SK-N-SH (cell line): ENCODE measurements at regions not wholly inside any gene's neighbourhood (a gene's known extent, or its start where the extent isn't known, plus 50 kb on each side); places are given as distances from the start of the nearest gene placed in this dataset.

Source experiments
- CHD2 ChIP-seq: fragments of 150-350 bp; IDR thresholded peaks from 2 replicates; pipeline ENCODE4 v1.6.1; 2018; ENCODE audit warnings: low read length; ENCODE audit not compliant: partially characterized antibody
- CTCF ChIP-seq: fragments of 200-600 bp; sonication (generic); IDR thresholded peaks from 2 replicates; pipeline ENCODE4 v1.6.1; 2017; ENCODE audit warnings: antibody characterized with exemption, mild to moderate bottlenecking, moderate library complexity
- JUND ChIP-seq: IDR thresholded peaks from 2 replicates; pipeline ENCODE4 v1.4.0; 2012
- MAX ChIP-seq: IDR thresholded peaks from 2 replicates; pipeline ENCODE4 v1.4.0; 2012; ENCODE audit warnings: low read depth
- POLR2AphosphoS5 ChIP-seq: IDR thresholded peaks from 2 replicates; pipeline ENCODE4 v1.6.1; 2012; ENCODE audit warnings: low read depth, low read length
- RAD21 ChIP-seq: IDR thresholded peaks from 2 replicates; pipeline ENCODE4 v1.6.1; 2012; ENCODE audit warnings: mild to moderate bottlenecking, low read length
- RCOR1 ChIP-seq: fragments of 150-350 bp; IDR thresholded peaks from 2 replicates; pipeline ENCODE4 v1.6.1; 2017; ENCODE audit warnings: antibody characterized with exemption, low read length
- SMC3 ChIP-seq: IDR thresholded peaks from 2 replicates; pipeline ENCODE4 v1.6.1; 2012; ENCODE audit warnings: low read depth, low read length, improper control_type of control experiment
- YY1 ChIP-seq: IDR thresholded peaks from 2 replicates; pipeline ENCODE4 v1.4.0; 2012; ENCODE audit warnings: low read depth, mild to moderate bottlenecking
- ZBTB33 ChIP-seq: IDR thresholded peaks from 2 replicates; pipeline ENCODE4 v1.4.0; 2012; ENCODE audit warnings: low read depth, borderline replicate concordance

GRCh38 chr15:26178640-26179220 lies 315.6 kb upstream of the ATP10A start:
- TF ChIP-seq YY1 = no peak
- no peak for TF ChIP-seq CTCF
- no peak for TF ChIP-seq SMC3
- no peak for TF ChIP-seq JUND
- no peak for TF ChIP-seq RCOR1
- TF ChIP-seq POLR2AphosphoS5 = no peak
- no peak for TF ChIP-seq ZBTB33
- TF ChIP-seq RAD21 = no peak
- TF ChIP-seq MAX = no peak
- TF ChIP-seq CHD2 = no peak
